Spleen (tissue), 11 donors: ENCODE measurements at regions not wholly inside any gene's neighbourhood (a gene's known extent, or its start where the extent isn't known, plus 50 kb on each side); places are given as distances from the start of the nearest gene placed in this dataset.

Experiments
- DNase-seq: peaks from one replicate; pipeline ENCODE4 v3.0.0-alpha.2; 2020
- H3K27ac ChIP-seq, 8 donors: fragments of 200-600 bp; sonication (generic) in 7 of 8; 1 replicate in 4 of 8; 2 replicates in 4 of 8; pipeline versions ENCODE4 v1.5.0 to v1.8.0; 2016 to 2021; ENCODE audit warnings: inconsistent platforms in 4 of 8, mild to moderate bottlenecking in 4 of 8, moderate library complexity in 1 of 8
- H3K27me3 ChIP-seq, 7 donors: fragments of 200-600 bp; sonication (generic) in 6 of 7; replicated peaks in 1 of 7; 1 replicate in 4 of 7; 2 replicates in 3 of 7; pipeline versions ENCODE4 v1.5.0 to v1.8.0; 2016 to 2021; ENCODE audit warnings: inconsistent platforms in 3 of 7, mild to moderate bottlenecking in 1 of 7
- H3K36me3 ChIP-seq, 6 donors: fragments of 200-600 bp; sonication (generic) in 5 of 6; 1 replicate in 4 of 6; 2 replicates in 2 of 6; pipeline versions ENCODE4 v1.5.0 to v1.8.0; 2016 to 2021; ENCODE audit warnings: inconsistent platforms in 2 of 6
- H3K4me1 ChIP-seq, 6 donors: fragments of 200-600 bp; sonication (generic) in 5 of 6; 1 replicate in 3 of 6; 2 replicates in 3 of 6; pipeline versions ENCODE4 v1.5.0 to v1.8.0; 2016 to 2021; ENCODE audit warnings: inconsistent platforms in 3 of 6
- H3K4me3 ChIP-seq, 8 donors: fragments of 200-600 bp; sonication (generic) in 7 of 8; 1 replicate in 4 of 8; 2 replicates in 4 of 8; pipeline versions ENCODE4 v1.5.0 to v1.8.0; 2016 to 2021; ENCODE audit warnings: inconsistent platforms in 4 of 8, mild to moderate bottlenecking in 4 of 8, moderate library complexity in 2 of 8
- H3K9me3 ChIP-seq, 8 donors: fragments of 200-600 bp; sonication (generic) in 7 of 8; 1 replicate in 4 of 8; 2 replicates in 4 of 8; pipeline versions ENCODE4 v1.5.0 to v1.8.0; 2016 to 2021; ENCODE audit warnings: inconsistent platforms in 4 of 8
- POLR2A ChIP-seq, 3 donors: fragments of 450-650 bp; IDR thresholded peaks; one replicate each; pipeline ENCODE4 v1.5.1; 2017; ENCODE audit warnings: antibody characterized with exemption in 3 of 3, mild to moderate bottlenecking in 1 of 3
- POLR2AphosphoS5 ChIP-seq, 3 donors: sonication (generic); formaldehyde crosslinking; IDR thresholded peaks; one replicate each; pipeline ENCODE4 v1.5.1; 2017; ENCODE audit warnings: antibody characterized with exemption in 3 of 3
- WGBS, 5 donors: extraction: QIAGEN DNeasy Blood & Tissue Kit in 3 of 5; methylation state at CpG; one replicate each; pipeline versions ENCODE4 v1.1.5 to v1.1.7; 2013 to 2018; 5-methylcytosine and 5-hydroxymethylcytosine counted together
- intact Hi-C: fragments of 100-400 bp; cut with DNase I; formaldehyde crosslinking; loops from one replicate; pipeline ENCODE4 v1.15.0; 2023; ENCODE audit warnings: low total_unique reads
- TF ChIP-seq, protein P1 (sequence below), 11 experiments: fragments of 200-600 bp in 7 of 11; fragments of 450-650 bp in 4 of 11; sonication (generic) in 4 of 11; IDR thresholded peaks in 8 of 11; conservative IDR thresholded peaks in 3 of 11; 1 replicate in 7 of 11; 2 replicates in 4 of 11; pipeline versions ENCODE4 v1.4.0 to v1.8.0; 2016 to 2021; ENCODE audit warnings: antibody characterized with exemption in 11 of 11, inconsistent platforms in 4 of 11, mild to moderate bottlenecking in 1 of 11
- donor health status: healthy with polysubstance abuse.
- donor health status: DM: no; HTN: no; CAD: no; lungs with moderate emphysema.
- donor health status: DM: no; HTN: no; CAD: no.
- donor health status: Bipolar disorder and iron deficiency.
- donor health status: healthy.
- donor health status: DM: no; HTN: no; CAD: no.
- donor health status: DM: yes; HTN: yes; CAD: no.

GRCh38 chr10:3482200-3482993 is 302.6 kb downstream of the KLF6 start:
- no peaks in the 10 kb centered on the region for H3K9me3 ChIP-seq
- 34 to 51% (median 42%) methylated on average over 17 of the region's 17 CpGs for WGBS, 5 donors
- peak overlapping the region in 1 of 8 donors; percentile 37 for H3K4me3 ChIP-seq
- no peaks in the 10 kb centered on the region for H3K36me3 ChIP-seq
- no peak for DNase-seq
- TF ChIP-seq, protein P1, sequence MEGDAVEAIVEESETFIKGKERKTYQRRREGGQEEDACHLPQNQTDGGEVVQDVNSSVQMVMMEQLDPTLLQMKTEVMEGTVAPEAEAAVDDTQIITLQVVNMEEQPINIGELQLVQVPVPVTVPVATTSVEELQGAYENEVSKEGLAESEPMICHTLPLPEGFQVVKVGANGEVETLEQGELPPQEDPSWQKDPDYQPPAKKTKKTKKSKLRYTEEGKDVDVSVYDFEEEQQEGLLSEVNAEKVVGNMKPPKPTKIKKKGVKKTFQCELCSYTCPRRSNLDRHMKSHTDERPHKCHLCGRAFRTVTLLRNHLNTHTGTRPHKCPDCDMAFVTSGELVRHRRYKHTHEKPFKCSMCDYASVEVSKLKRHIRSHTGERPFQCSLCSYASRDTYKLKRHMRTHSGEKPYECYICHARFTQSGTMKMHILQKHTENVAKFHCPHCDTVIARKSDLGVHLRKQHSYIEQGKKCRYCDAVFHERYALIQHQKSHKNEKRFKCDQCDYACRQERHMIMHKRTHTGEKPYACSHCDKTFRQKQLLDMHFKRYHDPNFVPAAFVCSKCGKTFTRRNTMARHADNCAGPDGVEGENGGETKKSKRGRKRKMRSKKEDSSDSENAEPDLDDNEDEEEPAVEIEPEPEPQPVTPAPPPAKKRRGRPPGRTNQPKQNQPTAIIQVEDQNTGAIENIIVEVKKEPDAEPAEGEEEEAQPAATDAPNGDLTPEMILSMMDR (IDR thresholded peaks at IDR 0.05 in 8 of 11, conservative IDR thresholded peaks at IDR 0.05 in 3 of 11), result no peak
- TF ChIP-seq POLR2AphosphoS5 (IDR thresholded peaks at IDR 0.05), result peak; percentile 29 to 54 (median 48)
- no peak for TF ChIP-seq POLR2A (IDR thresholded peaks at IDR 0.05)
- H3K4me1 ChIP-seq, result peaks cover 0 to 52% (median 34%) of the 10 kb centered on the region in 6 donors
- H3K27ac ChIP-seq, result peak overlapping the region in 2 of 8 donors; percentile 9 to 17
- no peaks in the 10 kb centered on the region for H3K27me3 ChIP-seq
- intact Hi-C loops, result loop anchor here (10.0 kb wide), 1 partner anchor 302 kb away; the partner anchor contains the start of gene KLF6

DNA sequence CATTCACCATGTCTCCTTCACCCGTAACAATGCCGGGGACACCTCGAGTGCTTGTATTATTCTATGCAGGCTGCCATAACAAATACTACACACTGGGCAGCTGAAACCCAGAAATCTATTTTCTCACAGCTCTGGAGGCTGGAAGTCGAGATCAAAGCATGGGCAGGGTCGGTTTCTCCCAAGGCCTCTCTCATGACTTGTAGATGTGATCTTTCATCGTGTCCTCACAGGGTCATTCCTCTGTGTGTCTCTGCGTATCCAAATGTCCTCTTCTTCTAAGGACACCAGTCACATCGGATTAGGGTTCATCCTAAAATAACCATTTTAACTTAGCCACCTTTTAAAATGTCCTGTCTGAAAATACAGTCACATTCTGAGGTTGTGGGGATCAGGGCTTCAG is 303.5 kb downstream of the KLF6 start:
- Histone ChIP-seq H3K36me3 (no peaks in the 10 kb centered on the region), H3K4me1 (peaks cover 0 to 48% (median 34%) of the 10 kb centered on the region in 6 donors), H3K9me3 (no peaks in the 10 kb centered on the region), H3K27ac (no peak overlapping the region), H3K4me3 (no peak overlapping the region), H3K27me3 (no peaks in the 10 kb centered on the region)
- TF ChIP-seq POLR2A (IDR thresholded peaks at IDR 0.05) (no peak), POLR2AphosphoS5 (IDR thresholded peaks at IDR 0.05) (no peak)
- TF ChIP-seq, protein P1 (IDR thresholded peaks at IDR 0.05 in 8 of 11, conservative IDR thresholded peaks at IDR 0.05 in 3 of 11), result no peak
- intact Hi-C loops, result loop anchor here (10.0 kb wide), 1 partner anchor 303 kb away; the partner anchor contains the start of gene KLF6
- no peak for DNase-seq
- 90 to 94% (median 91%) methylated on average over 8 of the region's 8 CpGs for WGBS, 5 donors

GRCh38 chr10:3480990-3481315 is 304.1 kb downstream of the KLF6 start:
- H3K4me3 ChIP-seq, result no peak overlapping the region
- H3K27ac ChIP-seq, result no peak overlapping the region
- H3K27me3 ChIP-seq, result no peaks in the 10 kb centered on the region
- peaks cover 0 to 42% (median 34%) of the 10 kb centered on the region in 6 donors for H3K4me1 ChIP-seq
- no peaks in the 10 kb centered on the region for H3K36me3 ChIP-seq
- no peak for TF ChIP-seq POLR2AphosphoS5 (IDR thresholded peaks at IDR 0.05)
- TF ChIP-seq POLR2A (IDR thresholded peaks at IDR 0.05), result no peak
- TF ChIP-seq, protein P1 (IDR thresholded peaks at IDR 0.05 in 8 of 11, conservative IDR thresholded peaks at IDR 0.05 in 3 of 11), result no peak
- intact Hi-C loops, result loop anchor here (10.0 kb wide), 1 partner anchor 304 kb away; the partner anchor contains the start of gene KLF6
- DNase-seq, result no peak
- no peaks in the 10 kb centered on the region for H3K9me3 ChIP-seq

GRCh38 chr10:3480281-3480989 is 304.6 kb downstream of the KLF6 start:
- Histone ChIP-seq H3K4me1 (peaks cover 0 to 37% (median 30%) of the 10 kb centered on the region in 6 donors), H3K9me3 (no peaks in the 10 kb centered on the region), H3K27ac (no peak overlapping the region), H3K4me3 (no peak overlapping the region), H3K27me3 (no peaks in the 10 kb centered on the region), H3K36me3 (no peaks in the 10 kb centered on the region)
- TF ChIP-seq POLR2AphosphoS5 (IDR thresholded peaks at IDR 0.05) (no peak), POLR2A (IDR thresholded peaks at IDR 0.05) (no peak)
- TF ChIP-seq, protein P1 (IDR thresholded peaks at IDR 0.05 in 8 of 11, conservative IDR thresholded peaks at IDR 0.05 in 3 of 11), result no peak
- no peak for DNase-seq
- WGBS, 5 donors, result 82 to 88% (median 83%) methylated on average over 8 of the region's 8 CpGs
- intact Hi-C loops, result loop anchor here (10.0 kb wide), 1 partner anchor 304 kb away; the partner anchor contains the start of gene KLF6
